Ectodermal cell (in vitro differentiated cells): ENCODE measurements at regions not wholly inside any gene's neighbourhood (a gene's known extent, or its start where the extent isn't known, plus 50 kb on each side); places are given as distances from the start of the nearest gene placed in this dataset.

Experiments
- H3K27ac ChIP-seq: 2 replicates; pipeline ENCODE4 v1.7.0; 2013; ENCODE audit warnings: mild to moderate bottlenecking, low read depth, low read length; ENCODE audit not compliant: insufficient read depth, poor library complexity, severe bottlenecking
- H3K27me3 ChIP-seq: 2 replicates; pipeline ENCODE4 v1.7.0; 2013; ENCODE audit warnings: mild to moderate bottlenecking, low read length; ENCODE audit not compliant: insufficient read depth, control insufficient read depth, poor library complexity, severe bottlenecking
- H3K36me3 ChIP-seq: one replicate; pipeline ENCODE4 v1.7.0; 2013; ENCODE audit warnings: low read length; ENCODE audit not compliant: control insufficient read depth, insufficient read depth
- H3K4me1 ChIP-seq: one replicate; pipeline ENCODE4 v1.7.0; 2013; ENCODE audit warnings: low read length; ENCODE audit not compliant: control insufficient read depth, insufficient read depth
- H3K4me3 ChIP-seq: 2 replicates; pipeline ENCODE4 v1.7.0; 2013; ENCODE audit warnings: low read depth, low read length, control low read depth; ENCODE audit not compliant: insufficient read depth
- H3K9me3 ChIP-seq: 2 replicates; pipeline ENCODE4 v1.7.0; 2013; ENCODE audit warnings: mild to moderate bottlenecking, low read length, moderate library complexity; ENCODE audit not compliant: control insufficient read depth
- WGBS, 2 experiments: methylation state at CpG; one replicate each; pipeline ENCODE4 v1.1.7; 2013; ENCODE audit warnings: missing lambda C conversion rate in 2 of 2; 5-methylcytosine and 5-hydroxymethylcytosine counted together

DNA sequence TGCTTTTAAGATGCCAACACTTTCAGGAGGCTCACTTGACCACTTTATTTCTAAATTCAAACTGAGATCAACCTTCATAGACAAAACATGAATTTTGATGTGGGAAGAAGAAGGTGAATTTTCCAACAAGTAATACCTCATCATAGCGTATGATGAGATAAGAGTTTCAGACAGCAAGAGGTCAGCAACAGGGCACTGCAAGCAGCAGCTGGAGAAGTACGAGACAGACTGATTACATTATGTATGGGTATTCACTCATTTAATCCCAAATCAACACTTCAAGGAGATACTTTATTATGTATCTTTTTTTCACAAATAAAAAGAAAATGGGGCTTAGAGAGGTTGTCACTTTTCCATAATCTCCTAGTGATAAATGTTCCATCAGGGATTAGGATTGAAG lies 389.8 kb downstream of the TBC1D4 start:
- 87% methylated on average over 2 of the region's 2 CpGs; no CpG with 5 or more reads in 1 of the 2 experiments for WGBS, 2 experiments
- Histone ChIP-seq H3K9me3 (no peaks in the 10 kb centered on the region), H3K27ac (no peak overlapping the region), H3K4me3 (no peak overlapping the region), H3K36me3 (no peaks in the 10 kb centered on the region), H3K27me3 (no peaks in the 10 kb centered on the region), H3K4me1 (peaks cover 10% of the 10 kb centered on the region)

DNA sequence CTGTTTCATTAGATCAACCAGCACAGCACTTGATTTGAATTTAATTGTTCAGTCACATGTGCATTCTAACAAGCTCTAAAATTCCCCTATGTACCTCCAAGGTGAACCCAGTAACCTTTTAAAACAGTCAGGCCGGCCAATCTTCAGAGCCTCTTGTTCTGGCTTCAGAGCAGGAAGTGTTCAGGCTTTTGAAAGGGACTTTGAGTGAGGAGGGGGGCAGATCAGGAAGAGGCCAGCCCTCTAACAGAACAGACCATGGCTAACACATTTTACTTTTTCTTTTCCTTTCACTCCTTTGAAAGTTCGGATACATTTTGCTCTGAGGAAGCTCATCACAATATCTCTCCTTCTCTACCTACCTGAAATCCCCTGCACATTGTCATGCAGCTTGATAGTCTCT lies 390.3 kb downstream of the TBC1D4 start:
- 64 to 70% methylated on average over 2 of the region's 2 CpGs for WGBS, 2 experiments
- Histone ChIP-seq H3K9me3 (no peaks in the 10 kb centered on the region), H3K4me3 (no peak overlapping the region), H3K36me3 (no peaks in the 10 kb centered on the region), H3K4me1 (peaks cover 10% of the 10 kb centered on the region), H3K27me3 (no peaks in the 10 kb centered on the region), H3K27ac (no peak overlapping the region)

DNA sequence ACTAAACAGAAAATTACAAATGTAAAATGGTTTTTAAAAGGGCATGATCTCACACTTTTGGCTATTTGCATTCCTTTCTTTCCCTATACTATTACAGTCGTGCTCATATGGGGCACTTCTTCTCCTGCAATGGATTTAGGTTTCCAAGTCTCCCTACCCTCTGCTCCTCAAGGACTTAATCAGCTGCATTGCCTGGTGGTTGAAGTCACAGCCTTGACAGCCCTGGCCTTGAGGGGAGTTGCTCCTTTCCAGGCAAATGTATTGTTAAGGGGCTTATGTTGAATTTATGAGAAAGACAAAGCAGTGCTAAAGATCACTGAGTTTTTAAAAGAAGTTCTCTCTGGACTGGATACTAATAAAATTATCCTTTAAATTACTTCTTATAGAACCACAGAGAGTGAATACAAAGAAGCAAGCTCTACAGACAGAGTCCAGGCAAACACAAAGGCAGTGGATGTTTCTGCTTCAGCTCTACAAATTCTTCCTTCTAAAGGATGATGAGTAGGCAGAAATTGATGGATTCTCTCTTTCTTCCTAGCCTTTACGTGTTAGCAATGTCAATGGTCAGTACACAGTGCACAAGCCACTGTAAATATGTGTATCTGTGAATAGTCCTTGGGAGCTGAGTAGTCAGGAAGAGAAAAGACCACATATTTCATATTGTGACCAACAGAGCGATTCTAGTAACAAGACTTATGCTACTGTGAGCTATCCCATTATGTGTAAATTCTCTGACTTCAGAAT lies 390.9 kb downstream of the TBC1D4 start:
- H3K27ac ChIP-seq = no peak overlapping the region
- H3K9me3 ChIP-seq = no peaks in the 10 kb centered on the region
- no peaks in the 10 kb centered on the region for H3K27me3 ChIP-seq
- H3K4me1 ChIP-seq = peaks cover 10% of the 10 kb centered on the region
- WGBS, 2 experiments = 93 to 97% methylated on average over 3 of the region's 3 CpGs
- no peak overlapping the region for H3K4me3 ChIP-seq
- no peaks in the 10 kb centered on the region for H3K36me3 ChIP-seq

DNA sequence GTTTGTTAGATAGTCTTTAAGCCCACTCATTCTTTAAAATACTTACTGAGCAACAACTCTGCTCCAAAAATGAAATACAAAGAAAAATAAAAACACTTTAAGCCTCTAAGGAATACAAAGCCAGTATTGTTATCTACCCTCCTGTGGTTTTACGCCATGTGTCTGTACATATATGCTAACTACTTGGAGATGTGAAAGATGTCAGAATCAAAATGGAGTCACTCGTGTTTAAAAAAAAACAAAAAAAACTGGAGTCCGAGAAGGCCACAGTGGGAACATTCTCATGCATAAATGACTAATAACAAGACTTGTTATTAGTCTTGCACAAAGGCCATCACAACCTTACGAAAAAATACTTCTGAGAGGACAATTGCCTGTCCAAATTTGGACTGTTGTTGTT lies 393.1 kb downstream of the TBC1D4 start:
- Histone ChIP-seq H3K27ac (no peak overlapping the region), H3K4me3 (no peak overlapping the region), H3K4me1 (peaks cover 10% of the 10 kb centered on the region), H3K36me3 (no peaks in the 10 kb centered on the region), H3K9me3 (peaks cover 3% of the 10 kb centered on the region), H3K27me3 (no peaks in the 10 kb centered on the region)
- 91 to 100% methylated on average over 4 of the region's 4 CpGs for WGBS, 2 experiments

DNA sequence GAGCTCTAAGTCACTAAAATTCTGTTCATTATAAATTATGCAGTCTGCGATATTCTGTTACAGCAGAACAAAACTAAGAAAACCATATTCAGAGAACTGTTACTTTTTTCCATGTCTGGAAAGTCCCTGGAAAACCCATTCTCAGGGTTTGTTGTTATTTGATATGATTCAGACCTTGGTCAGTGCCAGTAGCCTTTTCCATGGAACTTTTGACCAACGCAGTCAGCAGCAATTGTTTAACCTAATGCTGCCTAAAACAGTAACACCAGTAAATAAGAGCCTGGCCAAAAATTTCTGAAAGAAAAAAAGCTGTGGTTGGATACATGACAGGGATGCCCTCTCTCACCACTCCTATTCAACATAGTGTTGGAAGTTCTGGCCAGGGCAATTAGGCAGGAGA lies 402.7 kb downstream of the TBC1D4 start:
- Histone ChIP-seq H3K27me3 (no peaks in the 10 kb centered on the region), H3K36me3 (no peaks in the 10 kb centered on the region), H3K9me3 (no peaks in the 10 kb centered on the region), H3K27ac (no peak overlapping the region), H3K4me3 (no peak overlapping the region), H3K4me1 (no peaks in the 10 kb centered on the region)
- WGBS, 2 experiments = 86 to 100% methylated on average over 1 to 2 of the region's 2 CpGs

DNA sequence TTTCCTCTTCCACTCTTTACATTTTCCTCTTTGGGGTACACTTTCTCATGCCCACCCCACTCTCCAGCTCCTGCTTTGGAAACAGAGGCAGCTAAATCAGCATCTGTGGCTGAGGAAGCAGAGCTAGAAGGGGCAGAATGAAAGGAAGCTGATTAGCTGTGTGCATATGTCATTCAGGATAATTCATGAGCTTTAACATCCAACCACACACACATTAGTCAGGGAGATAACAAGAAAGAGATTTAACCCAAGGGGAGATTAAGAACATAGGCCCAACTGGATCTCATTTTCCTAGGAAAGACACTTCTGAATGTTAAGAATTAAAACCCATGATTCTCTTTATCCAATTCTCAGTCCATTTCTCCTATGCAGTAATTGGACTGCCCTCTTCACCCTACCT lies 405.5 kb downstream of the TBC1D4 start:
- Histone ChIP-seq H3K4me1 (no peaks in the 10 kb centered on the region), H3K9me3 (no peaks in the 10 kb centered on the region), H3K4me3 (no peak overlapping the region), H3K36me3 (no peaks in the 10 kb centered on the region), H3K27me3 (no peaks in the 10 kb centered on the region), H3K27ac (no peak overlapping the region)

DNA sequence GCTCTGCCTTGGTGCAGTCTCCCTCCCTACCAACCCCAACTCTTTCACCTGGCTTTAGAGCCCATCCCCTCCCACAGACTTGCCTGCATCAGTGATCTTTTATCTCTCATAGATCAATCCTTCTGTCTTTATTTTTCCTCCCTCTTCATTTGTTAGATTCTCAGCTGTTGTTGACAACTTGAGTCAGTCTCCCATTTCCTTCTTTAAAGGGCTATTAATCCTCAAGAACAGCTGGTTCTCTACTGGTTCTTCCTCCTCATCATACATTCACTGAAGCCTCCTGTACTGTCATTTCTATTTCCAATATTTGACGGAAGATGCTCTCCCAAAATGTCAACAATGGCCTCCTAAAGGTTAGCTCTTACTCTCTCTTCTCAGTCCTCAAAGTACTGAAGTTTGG lies 408.2 kb downstream of the TBC1D4 start:
- Histone ChIP-seq H3K27me3 (no peaks in the 10 kb centered on the region), H3K4me1 (no peaks in the 10 kb centered on the region), H3K4me3 (no peak overlapping the region), H3K27ac (no peak overlapping the region), H3K9me3 (no peaks in the 10 kb centered on the region), H3K36me3 (no peaks in the 10 kb centered on the region)
- WGBS, 2 experiments = 90 to 93% methylated on average over 1 of the region's 1 CpG

DNA sequence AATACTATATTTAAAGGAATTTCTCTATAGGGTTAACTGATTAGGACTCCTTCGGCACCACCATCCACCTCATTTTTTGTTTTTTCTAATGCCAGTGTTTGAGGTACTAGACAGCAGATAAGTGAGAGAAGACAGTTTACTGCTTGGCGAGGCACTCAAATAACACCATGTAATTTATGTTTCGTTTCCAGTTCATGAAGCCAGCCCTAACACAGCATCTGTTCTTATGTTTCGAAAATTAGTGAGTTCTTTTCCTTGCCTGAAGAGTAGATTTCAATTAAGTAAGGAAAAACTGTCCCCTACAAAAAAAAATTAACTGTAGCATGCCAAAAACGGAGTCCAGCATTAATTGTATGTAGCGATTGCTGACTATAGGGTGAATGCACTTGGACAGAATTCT lies 409.1 kb downstream of the TBC1D4 start:
- WGBS, 2 experiments = 96% methylated on average over 6 of the region's 6 CpGs
- H3K36me3 ChIP-seq = no peaks in the 10 kb centered on the region

DNA sequence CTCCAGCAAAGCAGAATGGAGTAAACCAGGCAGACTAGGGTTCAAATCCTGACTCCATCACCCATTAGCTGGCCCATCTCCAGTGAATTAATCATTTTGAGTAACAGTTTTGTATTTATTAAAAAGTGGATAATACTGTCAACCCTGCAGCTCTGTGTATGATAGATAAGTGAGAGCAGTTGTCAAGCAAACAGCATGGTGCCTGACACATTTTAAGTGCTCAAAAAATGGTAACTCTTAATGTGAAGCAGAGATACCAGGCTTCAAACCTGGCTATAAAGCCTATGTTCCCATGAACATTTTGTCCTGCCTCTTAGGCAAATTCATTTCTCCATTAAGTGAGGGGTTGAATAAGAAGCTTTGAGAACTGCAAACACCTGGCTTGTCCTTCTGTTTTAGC lies 409.6 kb downstream of the TBC1D4 start:
- Histone ChIP-seq H3K9me3 (no peaks in the 10 kb centered on the region), H3K27me3 (no peaks in the 10 kb centered on the region), H3K4me1 (no peaks in the 10 kb centered on the region), H3K27ac (no peak overlapping the region), H3K36me3 (no peaks in the 10 kb centered on the region), H3K4me3 (no peak overlapping the region)

More for the DNA sequence above, 409.1 kb downstream of the TBC1D4 start:
- no peaks in the 10 kb centered on the region for H3K4me1 ChIP-seq
- no peaks in the 10 kb centered on the region for H3K27me3 ChIP-seq
- no peaks in the 10 kb centered on the region for H3K9me3 ChIP-seq
- no peak overlapping the region for H3K27ac ChIP-seq
- H3K4me3 ChIP-seq = no peak overlapping the region

DNA sequence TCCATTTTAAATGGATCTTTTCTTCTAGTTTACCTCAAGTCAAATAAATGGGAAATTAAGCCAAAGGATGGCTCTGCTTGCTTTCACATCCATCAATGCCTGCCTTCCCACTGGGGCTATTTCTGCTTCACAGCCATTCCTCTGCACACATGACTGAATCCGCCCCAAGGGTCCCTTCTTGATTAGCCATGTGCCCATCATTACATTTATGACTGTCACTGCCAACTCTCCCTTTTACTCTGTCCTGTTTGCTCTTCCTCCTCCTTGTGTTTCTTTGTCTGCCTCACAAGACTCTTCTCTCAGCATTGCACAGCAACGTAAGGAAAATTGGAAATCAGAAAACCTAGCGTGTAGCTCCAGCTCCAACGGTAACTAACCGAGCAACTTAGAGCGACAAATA lies 410.2 kb downstream of the TBC1D4 start:
- Histone ChIP-seq H3K27me3 (no peaks in the 10 kb centered on the region), H3K27ac (no peak overlapping the region), H3K4me3 (no peak overlapping the region), H3K9me3 (no peaks in the 10 kb centered on the region), H3K36me3 (no peaks in the 10 kb centered on the region), H3K4me1 (no peaks in the 10 kb centered on the region)
- whole genome bisulfite sequencing, 2 experiments = 89 to 90% methylated on average over 6 of the region's 6 CpGs

DNA sequence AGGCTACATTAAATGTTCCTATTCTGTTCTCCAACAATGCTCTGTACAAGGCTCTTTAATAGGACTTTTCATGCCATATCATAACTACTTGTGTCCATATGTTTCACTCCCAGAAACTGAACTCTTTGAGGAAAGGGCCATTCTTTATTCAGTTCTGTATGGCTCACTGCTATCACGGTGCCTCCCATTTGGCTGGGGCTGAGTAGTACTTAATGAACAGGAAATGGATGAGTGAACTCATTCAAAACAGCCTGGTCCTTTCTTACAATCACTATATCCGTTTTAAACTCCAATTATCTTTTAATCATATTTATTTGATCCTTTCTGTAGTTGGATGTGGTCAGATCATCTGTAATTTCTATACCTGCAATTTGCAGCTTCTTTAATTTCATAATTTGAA lies 410.6 kb downstream of the TBC1D4 start:
- H3K4me3 ChIP-seq = no peak overlapping the region
- H3K9me3 ChIP-seq = no peaks in the 10 kb centered on the region
- no peaks in the 10 kb centered on the region for H3K4me1 ChIP-seq
- H3K36me3 ChIP-seq = no peaks in the 10 kb centered on the region
- 73 to 80% methylated on average over 1 of the region's 2 CpGs for WGBS, 2 experiments
- no peak overlapping the region for H3K27ac ChIP-seq
- H3K27me3 ChIP-seq = no peaks in the 10 kb centered on the region
